ENCODE measurements at regions not wholly inside any gene's neighbourhood (a gene's known extent, or its start where the extent isn't known, plus 50 kb on each side); places are given as distances from the start of the nearest gene placed in this dataset.

GRCh38 chr2:54392555-54393324, 63.4 kb upstream of the SPTBN1 start:
- Histone ChIP-seq H3K36me3 (ENCODE audit: insufficient read depth) (no peaks in the 10 kb centered on the region), H3K9me2 (ENCODE audit: insufficient read depth) (peaks cover 2% of the 10 kb centered on the region; the same call in 1 of the 2 replicates), H3K79me2 (replicated peaks; ENCODE audit: insufficient read depth) (no peaks in the 10 kb centered on the region), H4K20me1 (replicated peaks; ENCODE audit: insufficient read depth) (no peaks in the 10 kb centered on the region), H2AFZ (no peak overlapping the region), H3F3A (replicated peaks; ENCODE audit: low read depth) (no peaks in the 10 kb centered on the region), H3K27ac (ENCODE audit: low read depth) (no peak overlapping the region), H3K4me3 (no peak overlapping the region), H3K27me3 (ENCODE audit: insufficient read depth) (no peaks in the 10 kb centered on the region), H3K4me1 (ENCODE audit: insufficient read depth) (no peaks in the 10 kb centered on the region), H3K4me2 (no peak overlapping the region)
- no peak for ATAC-seq
- peaks cover 5% of the 10 kb centered on the region; the same call in 1 of the 3 replicates for H3K4me1 Mint-ChIP-seq
- TF ChIP-seq, protein P1, sequence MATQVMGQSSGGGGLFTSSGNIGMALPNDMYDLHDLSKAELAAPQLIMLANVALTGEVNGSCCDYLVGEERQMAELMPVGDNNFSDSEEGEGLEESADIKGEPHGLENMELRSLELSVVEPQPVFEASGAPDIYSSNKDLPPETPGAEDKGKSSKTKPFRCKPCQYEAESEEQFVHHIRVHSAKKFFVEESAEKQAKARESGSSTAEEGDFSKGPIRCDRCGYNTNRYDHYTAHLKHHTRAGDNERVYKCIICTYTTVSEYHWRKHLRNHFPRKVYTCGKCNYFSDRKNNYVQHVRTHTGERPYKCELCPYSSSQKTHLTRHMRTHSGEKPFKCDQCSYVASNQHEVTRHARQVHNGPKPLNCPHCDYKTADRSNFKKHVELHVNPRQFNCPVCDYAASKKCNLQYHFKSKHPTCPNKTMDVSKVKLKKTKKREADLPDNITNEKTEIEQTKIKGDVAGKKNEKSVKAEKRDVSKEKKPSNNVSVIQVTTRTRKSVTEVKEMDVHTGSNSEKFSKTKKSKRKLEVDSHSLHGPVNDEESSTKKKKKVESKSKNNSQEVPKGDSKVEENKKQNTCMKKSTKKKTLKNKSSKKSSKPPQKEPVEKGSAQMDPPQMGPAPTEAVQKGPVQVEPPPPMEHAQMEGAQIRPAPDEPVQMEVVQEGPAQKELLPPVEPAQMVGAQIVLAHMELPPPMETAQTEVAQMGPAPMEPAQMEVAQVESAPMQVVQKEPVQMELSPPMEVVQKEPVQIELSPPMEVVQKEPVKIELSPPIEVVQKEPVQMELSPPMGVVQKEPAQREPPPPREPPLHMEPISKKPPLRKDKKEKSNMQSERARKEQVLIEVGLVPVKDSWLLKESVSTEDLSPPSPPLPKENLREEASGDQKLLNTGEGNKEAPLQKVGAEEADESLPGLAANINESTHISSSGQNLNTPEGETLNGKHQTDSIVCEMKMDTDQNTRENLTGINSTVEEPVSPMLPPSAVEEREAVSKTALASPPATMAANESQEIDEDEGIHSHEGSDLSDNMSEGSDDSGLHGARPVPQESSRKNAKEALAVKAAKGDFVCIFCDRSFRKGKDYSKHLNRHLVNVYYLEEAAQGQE (IDR thresholded peaks at IDR 0.05; ENCODE audit: unreplicated experiment) = no peak
- no peak for TF ChIP-seq POLR2AphosphoS5 (IDR thresholded peaks at IDR 0.05; ENCODE audit: low read depth)
- no peak for TF ChIP-seq ZNF331 (CRISPR knock-in tag; IDR thresholded peaks at IDR 0.05; ENCODE audit: low read depth)
- TF ChIP-seq, protein P2, sequence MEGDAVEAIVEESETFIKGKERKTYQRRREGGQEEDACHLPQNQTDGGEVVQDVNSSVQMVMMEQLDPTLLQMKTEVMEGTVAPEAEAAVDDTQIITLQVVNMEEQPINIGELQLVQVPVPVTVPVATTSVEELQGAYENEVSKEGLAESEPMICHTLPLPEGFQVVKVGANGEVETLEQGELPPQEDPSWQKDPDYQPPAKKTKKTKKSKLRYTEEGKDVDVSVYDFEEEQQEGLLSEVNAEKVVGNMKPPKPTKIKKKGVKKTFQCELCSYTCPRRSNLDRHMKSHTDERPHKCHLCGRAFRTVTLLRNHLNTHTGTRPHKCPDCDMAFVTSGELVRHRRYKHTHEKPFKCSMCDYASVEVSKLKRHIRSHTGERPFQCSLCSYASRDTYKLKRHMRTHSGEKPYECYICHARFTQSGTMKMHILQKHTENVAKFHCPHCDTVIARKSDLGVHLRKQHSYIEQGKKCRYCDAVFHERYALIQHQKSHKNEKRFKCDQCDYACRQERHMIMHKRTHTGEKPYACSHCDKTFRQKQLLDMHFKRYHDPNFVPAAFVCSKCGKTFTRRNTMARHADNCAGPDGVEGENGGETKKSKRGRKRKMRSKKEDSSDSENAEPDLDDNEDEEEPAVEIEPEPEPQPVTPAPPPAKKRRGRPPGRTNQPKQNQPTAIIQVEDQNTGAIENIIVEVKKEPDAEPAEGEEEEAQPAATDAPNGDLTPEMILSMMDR (conservative IDR thresholded peaks at IDR 0.05; ENCODE audit: low read depth in 2 of 2) = no peak
- TF ChIP-seq, protein P3, sequence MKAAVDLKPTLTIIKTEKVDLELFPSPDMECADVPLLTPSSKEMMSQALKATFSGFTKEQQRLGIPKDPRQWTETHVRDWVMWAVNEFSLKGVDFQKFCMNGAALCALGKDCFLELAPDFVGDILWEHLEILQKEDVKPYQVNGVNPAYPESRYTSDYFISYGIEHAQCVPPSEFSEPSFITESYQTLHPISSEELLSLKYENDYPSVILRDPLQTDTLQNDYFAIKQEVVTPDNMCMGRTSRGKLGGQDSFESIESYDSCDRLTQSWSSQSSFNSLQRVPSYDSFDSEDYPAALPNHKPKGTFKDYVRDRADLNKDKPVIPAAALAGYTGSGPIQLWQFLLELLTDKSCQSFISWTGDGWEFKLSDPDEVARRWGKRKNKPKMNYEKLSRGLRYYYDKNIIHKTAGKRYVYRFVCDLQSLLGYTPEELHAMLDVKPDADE (IDR thresholded peaks at IDR 0.05) = no peak
- TF ChIP-seq CREB1 (CRISPR knock-in tag; IDR thresholded peaks at IDR 0.05; ENCODE audit: low read depth) = no peak
- TF ChIP-seq NANOG (IDR thresholded peaks at IDR 0.05; ENCODE audit: borderline replicate concordance) = no peak
- no peak for TF ChIP-seq ZNF114 (CRISPR knock-in tag; IDR thresholded peaks at IDR 0.05)
- no peak for TF ChIP-seq STAT1 (IDR thresholded peaks at IDR 0.05; ENCODE audit: unreplicated experiment)
- H3K27ac Mint-ChIP-seq = no peak overlapping the region
- no peak for DNase-seq (ENCODE audit: low spot score)
- no peaks in the 10 kb centered on the region; the same call in 2 of the 3 replicates for H3K9me3 Mint-ChIP-seq
- H3K4me3 Mint-ChIP-seq = no peak overlapping the region
- no peaks in the 10 kb centered on the region for H3K36me3 Mint-ChIP-seq (ENCODE audit: low read depth)
- peaks cover 9% of the 10 kb centered on the region for H3K27me3 Mint-ChIP-seq (ENCODE audit: insufficient read depth, low read depth, poor library complexity)
